GM18858 (cell line): ENCODE measurements at regions not wholly inside any gene's neighbourhood (a gene's known extent, or its start where the extent isn't known, plus 50 kb on each side); places are given as distances from the start of the nearest gene placed in this dataset.

ENCODE experiments used
- ATAC-seq: cut with Tn5 transposase; IDR thresholded peaks from one replicate; pipeline ENCODE4 v1.9.1; 2021; ENCODE audit not compliant: unreplicated experiment

- ATAC-seq: no peak
Measured at GRCh38 chr3:55343486-55344357, 143.4 kb downstream of the WNT5A start.

GRCh38 chr3:55341502-55342031 is 145.5 kb downstream of the WNT5A start:
- no peak for ATAC-seq

- no peak for ATAC-seq
Measured at GRCh38 chr3:55339819-55340218, 147.3 kb downstream of the WNT5A start.

- ATAC-seq: no peak
Measured at GRCh38 chr3:55339390-55339789, 147.7 kb downstream of the WNT5A start.

GRCh38 chr3:55337641-55338180 is 149.4 kb downstream of the WNT5A start:
- no peak for ATAC-seq

GRCh38 chr3:55333923-55334322 is 153.2 kb downstream of the WNT5A start:
- ATAC-seq: no peak

- ATAC-seq: no peak
Measured at GRCh38 chr3:55333046-55333445, 154.1 kb downstream of the WNT5A start.

GRCh38 chr3:55332176-55332575 is 154.9 kb downstream of the WNT5A start:
- ATAC-seq: no peak

GRCh38 chr3:55331524-55331923 is 155.6 kb downstream of the WNT5A start:
- no peak for ATAC-seq

- no peak for ATAC-seq
Measured at GRCh38 chr3:55330756-55331155, 156.3 kb downstream of the WNT5A start.

- no peak for ATAC-seq
Measured at GRCh38 chr3:55330355-55330754, 156.8 kb downstream of the WNT5A start.

- ATAC-seq: no peak
Measured at GRCh38 chr3:55329849-55330248, 157.3 kb downstream of the WNT5A start.

GRCh38 chr3:55327131-55327920 is 159.8 kb downstream of the WNT5A start:
- ATAC-seq: no peak

GRCh38 chr3:55322638-55323037 is 164.5 kb downstream of the WNT5A start:
- ATAC-seq: no peak

GRCh38 chr3:55320928-55321327 is 166.2 kb downstream of the WNT5A start:
- ATAC-seq: no peak

GRCh38 chr3:55315396-55315795 is 171.7 kb downstream of the WNT5A start:
- no peak for ATAC-seq

- ATAC-seq: no peak
Measured at GRCh38 chr3:55313666-55314065, 173.4 kb downstream of the WNT5A start.

- no peak for ATAC-seq
Measured at GRCh38 chr3:55309336-55309735, 177.8 kb downstream of the WNT5A start.

GRCh38 chr3:55307622-55308021 is 179.5 kb downstream of the WNT5A start:
- ATAC-seq: no peak

- ATAC-seq: no peak
Measured at GRCh38 chr3:55305696-55306485, 181.2 kb downstream of the WNT5A start.

- no peak for ATAC-seq
Measured at GRCh38 chr3:55300701-55301100, 186.4 kb downstream of the WNT5A start.
